ENCODE measurements at regions not wholly inside any gene's neighbourhood (a gene's known extent, or its start where the extent isn't known, plus 50 kb on each side); places are given as distances from the start of the nearest gene placed in this dataset.

GRCh38 chr13:40126306-40127085 is 471.0 kb downstream of the COG6 start:
- Histone ChIP-seq H3K27ac (ENCODE audit: low read depth, low read length) (no peak overlapping the region), H3K9me3 (ENCODE audit: control insufficient read depth, insufficient read depth, low read length) (no peaks in the 10 kb centered on the region; the same call in 1 of the 2 replicates), H3K27me3 (ENCODE audit: control insufficient read depth, insufficient read depth, low read length) (no peaks in the 10 kb centered on the region), H3K4me3 (ENCODE audit: low read depth, low read length) (no peak overlapping the region)
- POLR2A ChIA-PET = no interaction called here
- no peak for TF ChIP-seq CTCF (IDR thresholded peaks at IDR 0.05; ENCODE audit: low read depth, low read length)
- DNase-seq (ENCODE audit: low read depth, low spot score) = no peak
- CTCF ChIA-PET = no interaction called here

- CTCF ChIA-PET = no interaction called here
- no peaks in the 10 kb centered on the region; the same call in 1 of the 2 replicates for H3K9me3 ChIP-seq (ENCODE audit: control insufficient read depth, insufficient read depth, low read length)
- no peaks in the 10 kb centered on the region for H3K27me3 ChIP-seq (ENCODE audit: control insufficient read depth, insufficient read depth, low read length)
- POLR2A ChIA-PET = no interaction called here
- H3K4me3 ChIP-seq (ENCODE audit: low read depth, low read length) = no peak overlapping the region
- no peak for DNase-seq (ENCODE audit: low read depth, low spot score)
- TF ChIP-seq CTCF (IDR thresholded peaks at IDR 0.05; ENCODE audit: low read depth, low read length) = no peak
- no peak overlapping the region for H3K27ac ChIP-seq (ENCODE audit: low read depth, low read length)
Measured at GRCh38 chr13:40127476-40127875, 472.0 kb downstream of the COG6 start.

GRCh38 chr13:40127925-40128324 is 472.5 kb downstream of the COG6 start:
- H3K9me3 ChIP-seq (ENCODE audit: control insufficient read depth, insufficient read depth, low read length) = no peaks in the 10 kb centered on the region; the same call in 1 of the 2 replicates
- H3K27me3 ChIP-seq (ENCODE audit: control insufficient read depth, insufficient read depth, low read length) = no peaks in the 10 kb centered on the region
- no peak overlapping the region for H3K4me3 ChIP-seq (ENCODE audit: low read depth, low read length)
- CTCF ChIA-PET = no interaction called here
- no peak overlapping the region for H3K27ac ChIP-seq (ENCODE audit: low read depth, low read length)
- DNase-seq (ENCODE audit: low read depth, low spot score) = no peak
- POLR2A ChIA-PET = no interaction called here
- no peak for TF ChIP-seq CTCF (IDR thresholded peaks at IDR 0.05; ENCODE audit: low read depth, low read length)

GRCh38 chr13:40129467-40129866 is 474.0 kb downstream of the COG6 start:
- ChIA-PET CTCF (no interaction called here), POLR2A (no interaction called here)
- DNase-seq (ENCODE audit: low read depth, low spot score) = no peak
- H3K4me3 ChIP-seq (ENCODE audit: low read depth, low read length) = no peak overlapping the region
- no peak for TF ChIP-seq CTCF (IDR thresholded peaks at IDR 0.05; ENCODE audit: low read depth, low read length)
- H3K27me3 ChIP-seq (ENCODE audit: control insufficient read depth, insufficient read depth, low read length) = no peaks in the 10 kb centered on the region
- H3K27ac ChIP-seq (ENCODE audit: low read depth, low read length) = no peak overlapping the region
- no peaks in the 10 kb centered on the region; the same call in 1 of the 2 replicates for H3K9me3 ChIP-seq (ENCODE audit: control insufficient read depth, insufficient read depth, low read length)

- Histone ChIP-seq H3K9me3 (ENCODE audit: control insufficient read depth, insufficient read depth, low read length) (no peaks in the 10 kb centered on the region; the same call in 1 of the 2 replicates), H3K27ac (ENCODE audit: low read depth, low read length) (no peak overlapping the region), H3K27me3 (ENCODE audit: control insufficient read depth, insufficient read depth, low read length) (no peaks in the 10 kb centered on the region), H3K4me3 (ENCODE audit: low read depth, low read length) (no peak overlapping the region)
- POLR2A ChIA-PET = no interaction called here
- no peak for TF ChIP-seq CTCF (IDR thresholded peaks at IDR 0.05; ENCODE audit: low read depth, low read length)
- CTCF ChIA-PET = no interaction called here
- DNase-seq (ENCODE audit: low read depth, low spot score) = no peak
Measured at GRCh38 chr13:40130871-40131636, 475.6 kb downstream of the COG6 start.

Measured in AG04450 (cell line).